ENCODE measurements at regions not wholly inside any gene's neighbourhood (a gene's known extent, or its start where the extent isn't known, plus 50 kb on each side); places are given as distances from the start of the nearest gene placed in this dataset.

DNA sequence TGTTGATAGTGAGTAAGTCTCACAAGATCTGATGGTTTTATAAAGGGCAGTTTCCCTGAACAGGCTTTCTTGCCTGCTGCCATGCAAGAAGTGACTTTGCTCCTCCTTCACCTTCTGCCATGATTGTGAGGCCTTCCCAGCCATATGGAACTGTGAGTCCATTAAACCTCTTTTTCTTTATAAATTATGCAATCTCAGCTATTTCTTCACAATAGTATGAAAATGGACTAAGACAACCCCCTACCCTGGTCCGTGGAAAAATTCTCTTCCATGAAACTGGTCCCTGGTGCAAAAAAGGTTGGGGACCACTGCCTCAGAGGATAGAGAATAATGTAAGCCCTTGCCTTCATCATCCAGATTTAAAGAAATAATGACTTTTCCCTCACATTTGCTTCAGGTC is 861.3 kb downstream of the QKI start:
- DNase-seq, result no peak

DNA sequence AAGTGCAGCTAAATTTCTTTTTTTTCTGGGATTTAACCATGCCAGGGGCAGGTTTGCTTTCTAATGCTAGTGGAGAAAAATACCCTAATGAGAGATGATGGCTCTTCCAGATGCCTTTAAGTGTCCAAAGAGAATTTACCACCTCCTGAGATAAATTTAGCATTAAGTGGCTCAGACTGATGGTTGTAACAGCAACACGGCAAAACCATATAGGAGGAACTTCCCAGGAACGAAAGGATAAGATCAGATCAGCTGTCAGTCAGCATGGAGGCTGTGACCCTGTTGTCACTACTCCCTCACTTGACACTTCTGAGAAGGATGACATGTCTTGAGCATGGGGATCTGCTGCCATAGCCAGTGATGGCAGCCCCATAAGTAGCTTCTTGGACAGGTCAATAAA is 860.0 kb downstream of the QKI start:
- DNase-seq, result no peak

GRCh38 chr6:164273491-164273890 is 859.0 kb downstream of the QKI start:
- no peak for DNase-seq

- no peak for DNase-seq
Measured at GRCh38 chr6:164266851-164267250, 852.3 kb downstream of the QKI start.

DNA sequence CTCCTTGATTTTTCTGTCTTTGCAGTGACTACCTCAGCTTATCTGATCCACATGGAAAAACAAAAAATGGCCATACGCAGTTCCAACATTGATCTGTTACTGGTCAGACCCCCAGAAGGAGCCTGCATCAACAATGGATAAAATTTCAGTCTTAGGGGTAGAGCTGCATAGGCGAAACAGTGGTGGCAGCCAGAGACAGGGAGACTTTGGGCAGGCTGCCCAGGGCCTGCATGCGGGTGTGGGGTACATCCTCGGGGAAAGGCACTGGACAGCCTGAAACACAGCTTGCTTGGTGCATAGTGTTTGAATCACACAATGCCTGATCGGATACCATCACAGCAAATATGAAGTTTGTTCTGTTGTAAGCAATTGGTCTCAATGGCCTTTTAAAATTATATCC is 847.8 kb downstream of the QKI start:
- DNase-seq, result no peak

DNA sequence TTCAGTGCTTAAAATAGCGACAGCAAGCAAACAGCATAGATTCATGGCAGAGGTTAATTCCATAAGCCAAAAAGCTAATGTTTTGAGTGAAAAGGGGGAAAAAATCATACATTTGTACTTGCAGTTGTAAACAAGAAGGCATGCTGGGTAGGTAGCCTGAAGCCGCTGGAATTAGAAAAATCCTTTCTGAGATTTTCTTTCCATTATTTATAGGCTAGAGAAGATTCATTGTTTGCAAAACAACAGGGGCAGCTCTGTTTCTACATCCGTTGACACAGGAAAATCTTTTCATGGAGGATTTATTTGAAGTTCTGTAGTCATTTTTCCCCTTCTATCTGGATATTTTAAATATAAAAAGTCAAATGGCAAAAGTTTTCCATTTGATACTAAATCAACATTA is 843.9 kb downstream of the QKI start:
- DNase-seq, result no peak

GRCh38 chr6:164252948-164253347 is 838.4 kb downstream of the QKI start:
- peak; percentile 1 for DNase-seq

DNA sequence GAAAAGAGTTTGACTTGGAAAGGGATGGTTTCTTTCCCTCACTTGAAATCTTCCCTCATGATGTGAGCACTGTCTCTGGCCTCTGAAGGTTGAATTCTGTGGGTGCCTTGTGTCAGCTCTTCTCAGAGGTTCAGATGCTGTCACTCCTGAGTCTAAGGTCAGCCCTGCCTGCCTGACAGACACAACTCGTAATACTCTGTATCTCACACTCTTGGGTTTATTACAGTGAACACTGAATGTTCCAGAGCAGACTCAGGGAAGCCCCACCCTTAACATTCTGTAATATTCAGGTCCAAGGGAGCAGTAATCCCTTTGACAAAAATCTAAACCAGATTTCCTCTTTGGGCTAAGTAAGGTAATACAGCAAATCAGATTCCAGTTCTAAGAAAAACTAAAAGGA is 837.8 kb downstream of the QKI start:
- DNase-seq, result no peak

- no peak for DNase-seq
Measured at GRCh38 chr6:164247106-164247505, 832.6 kb downstream of the QKI start.

DNA sequence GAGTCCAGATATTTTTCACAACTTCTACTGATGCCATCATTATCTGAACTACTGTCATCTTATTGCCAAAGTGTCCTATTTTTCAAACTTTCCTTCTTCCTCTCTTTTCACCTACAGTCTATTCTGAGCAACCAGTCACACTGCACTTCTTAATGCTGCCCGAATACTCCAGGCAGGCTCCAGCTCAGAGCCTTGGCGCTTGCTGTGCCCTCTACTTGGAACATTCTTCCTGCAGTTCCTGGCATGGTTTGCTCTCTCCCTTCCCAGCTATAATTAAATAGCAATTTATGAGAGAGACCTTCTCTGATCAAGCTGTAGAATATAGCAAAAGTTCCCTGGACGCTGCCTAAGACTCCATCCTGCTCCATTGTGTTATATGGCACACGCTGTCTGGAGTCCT is 831.6 kb downstream of the QKI start:
- DNase-seq, result no peak

- no peak for DNase-seq
Measured at GRCh38 chr6:164243949-164244348, 829.4 kb downstream of the QKI start.

DNA sequence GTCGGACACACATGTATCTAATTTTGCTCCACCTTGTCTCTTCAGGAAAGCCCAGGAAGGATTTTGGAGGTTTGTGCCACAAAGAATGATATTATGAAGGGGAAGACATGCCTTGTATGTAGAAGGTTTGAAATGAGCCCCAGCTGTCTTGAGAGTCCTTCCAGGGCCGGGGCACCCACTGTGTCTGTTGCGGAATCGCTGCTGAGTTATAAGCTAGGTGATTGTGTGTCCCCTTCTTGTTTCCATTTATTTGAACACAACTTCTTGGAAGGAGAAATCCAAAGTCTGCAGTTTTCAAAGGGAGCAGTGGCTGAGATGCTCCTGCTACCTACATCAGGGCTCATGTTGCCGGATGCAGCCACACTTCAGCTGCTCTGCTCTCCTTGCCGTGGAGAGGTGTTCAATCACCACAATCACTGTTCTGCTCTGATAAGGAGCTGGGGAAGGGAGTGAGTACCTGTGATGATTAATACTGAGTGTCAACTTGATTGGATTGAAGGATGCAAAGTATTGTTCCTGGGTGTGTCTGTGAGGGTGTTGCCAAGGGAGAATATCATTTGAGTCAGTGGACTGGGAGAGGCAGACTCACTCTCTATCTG is 828.6 kb downstream of the QKI start:
- DNase-seq, result no peak

DNA sequence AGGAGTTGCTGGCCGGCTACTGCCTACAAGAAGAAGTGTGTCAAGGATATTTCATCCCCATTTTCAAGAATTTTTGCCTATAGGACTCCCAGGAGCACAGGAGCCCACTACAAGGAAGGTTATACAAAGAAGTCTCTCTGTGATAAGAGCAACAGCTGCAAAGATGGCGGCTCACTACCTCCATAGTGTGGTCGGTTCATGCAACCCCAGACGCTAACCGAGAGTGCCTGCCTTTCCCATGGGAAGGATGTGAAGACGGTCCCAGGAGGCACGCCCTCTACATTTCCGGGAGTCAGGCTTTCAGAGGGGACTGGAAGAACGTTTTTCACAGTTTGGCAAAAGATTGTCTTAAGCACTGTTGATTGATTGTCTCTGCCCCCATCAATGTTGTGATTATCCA is 816.3 kb downstream of the QKI start:
- DNase-seq, result no peak

DNA sequence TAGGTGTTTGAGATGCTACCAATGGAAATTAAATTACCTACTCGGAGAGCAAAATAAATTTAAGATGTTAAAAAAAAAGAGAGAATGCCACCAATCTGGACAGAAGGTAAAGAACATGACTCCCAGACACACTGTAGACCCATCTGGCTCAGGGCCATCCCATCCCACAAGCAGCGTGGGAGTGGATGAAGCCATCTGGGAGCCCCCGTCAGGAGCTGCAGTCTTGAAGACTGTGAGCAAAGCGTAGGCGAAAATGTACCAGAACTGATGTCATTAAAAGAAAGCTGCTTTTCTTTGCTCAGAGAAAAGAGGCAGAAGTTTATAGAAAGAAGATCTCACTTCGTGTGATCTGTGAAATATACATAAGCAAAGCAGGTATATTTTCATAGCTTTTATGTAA is 815.7 kb downstream of the QKI start:
- DNase-seq, result no peak

DNA sequence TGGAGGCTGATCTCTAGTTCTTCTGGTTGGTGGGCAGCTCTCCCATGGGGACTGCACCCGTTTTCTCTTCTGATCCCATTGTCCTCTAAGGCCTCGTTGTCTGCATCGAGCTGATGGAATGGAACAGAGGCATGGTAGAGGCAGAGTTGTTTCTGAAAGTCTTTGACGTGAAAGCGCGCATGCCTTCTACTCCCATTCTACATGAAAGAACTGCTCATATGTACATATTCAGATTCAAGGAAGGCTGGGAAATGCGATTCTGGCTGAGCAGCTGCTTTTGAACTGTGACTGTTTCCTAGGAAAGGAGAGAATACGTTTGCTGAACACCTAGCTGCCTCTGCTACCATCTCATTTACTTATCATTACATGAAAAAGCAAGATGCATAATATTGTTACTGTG is 815.2 kb downstream of the QKI start:
- no peak for DNase-seq

DNA sequence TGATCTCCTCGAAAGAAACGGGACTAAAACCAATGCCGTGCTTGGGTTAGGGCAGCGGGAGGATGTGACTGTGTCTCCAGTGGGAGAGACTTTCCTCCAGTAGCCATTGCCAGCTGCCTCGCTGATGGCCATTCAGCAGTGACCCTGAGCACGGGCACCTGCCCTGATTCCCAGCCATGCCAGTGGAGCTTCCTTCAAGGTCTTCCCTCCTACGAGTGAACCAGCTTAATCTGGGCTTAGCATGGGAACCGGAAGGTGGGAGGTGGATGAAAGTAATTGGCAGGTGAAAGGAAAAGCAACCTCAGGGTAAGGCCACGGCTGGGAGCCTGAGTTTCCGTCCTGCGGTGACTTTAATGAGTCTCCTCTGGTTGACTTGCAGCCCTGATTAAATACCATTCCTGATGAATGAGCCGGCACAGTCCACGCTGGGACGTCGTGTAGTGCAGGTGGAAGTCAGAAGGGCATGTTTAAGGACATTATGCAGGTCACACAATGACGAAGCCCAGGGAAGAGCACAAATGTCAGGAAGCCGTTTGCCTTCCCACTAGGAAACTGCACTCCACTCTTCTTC is 813.5 kb downstream of the QKI start:
- no peak for DNase-seq

GRCh38 chr6:164216839-164217238 is 802.3 kb downstream of the QKI start:
- no peak for DNase-seq

- no peak for DNase-seq
Measured at GRCh38 chr6:164216368-164216767, 801.9 kb downstream of the QKI start.

GRCh38 chr6:164214066-164214465 is 799.5 kb downstream of the QKI start:
- DNase-seq, result no peak

GRCh38 chr6:164211254-164211653 is 796.7 kb downstream of the QKI start:
- no peak for DNase-seq

DNA sequence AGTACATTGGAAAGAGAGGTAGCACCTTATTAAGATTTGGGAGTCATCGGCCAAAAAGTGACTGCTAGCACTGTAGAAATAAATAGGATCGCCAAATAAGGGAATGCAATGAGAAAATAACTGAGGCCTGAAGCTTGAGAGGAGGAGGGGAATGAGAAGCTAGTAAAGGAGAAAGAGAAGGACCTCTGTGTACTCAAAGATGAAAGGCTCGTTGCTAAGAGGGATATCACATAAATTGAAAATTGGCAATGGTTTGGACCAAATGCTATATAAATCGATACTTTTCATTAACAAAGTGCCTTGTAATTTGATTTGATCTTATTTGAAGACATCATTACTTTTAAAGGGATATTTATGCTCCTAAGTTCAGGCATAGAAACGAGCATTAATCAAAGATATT is 796.3 kb downstream of the QKI start:
- DNase-seq, result no peak

DNA sequence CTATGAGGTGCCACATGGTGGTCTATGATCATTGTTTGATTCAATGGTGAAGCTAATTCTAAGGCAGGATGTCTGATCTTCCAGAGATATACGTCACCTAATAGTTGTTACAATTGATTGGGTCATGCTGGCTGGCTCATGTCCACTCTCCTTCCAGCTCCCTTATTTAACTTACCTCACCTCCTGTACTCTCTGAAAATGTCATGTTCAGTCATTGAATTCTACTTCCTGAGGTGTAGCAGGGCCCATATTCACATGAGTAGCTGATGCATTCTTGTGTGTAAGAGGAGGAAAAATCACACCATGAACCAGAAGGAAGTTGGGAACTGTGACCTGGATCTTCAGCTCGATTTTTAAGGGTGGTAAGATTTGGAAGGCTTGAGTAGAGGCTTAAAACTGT is 795.8 kb downstream of the QKI start:
- DNase-seq, result no peak

- no peak for DNase-seq
Measured at GRCh38 chr6:164208371-164208770, 793.9 kb downstream of the QKI start.

DNA sequence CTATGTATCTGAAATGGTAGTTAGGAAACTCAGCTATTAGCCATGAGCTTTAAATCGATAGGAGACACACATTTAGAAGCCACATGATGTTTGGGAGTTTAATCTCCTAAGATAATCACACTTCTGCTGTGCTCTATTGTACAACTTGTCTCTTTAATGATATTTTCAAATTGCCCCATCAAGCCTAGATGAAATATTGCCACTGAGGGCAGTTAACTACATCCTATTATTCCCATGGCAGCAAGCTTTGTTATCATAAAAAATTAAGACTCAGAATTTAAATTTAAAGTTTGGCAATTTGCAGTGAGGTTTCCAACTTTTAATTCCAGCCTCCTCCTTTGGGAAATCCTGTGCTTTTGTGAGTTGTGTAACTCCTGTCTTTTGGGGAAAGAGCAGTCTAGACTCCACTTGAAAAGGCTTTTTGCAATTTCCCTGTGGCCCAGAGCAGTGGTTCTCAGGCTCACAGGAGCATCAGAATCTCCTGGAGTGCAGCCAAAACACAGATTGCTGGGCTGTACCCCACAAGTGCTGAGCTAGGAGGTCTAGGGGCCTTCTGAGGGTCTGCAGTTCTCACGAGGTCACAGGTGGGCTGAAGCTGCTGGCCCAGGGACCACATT is 792.4 kb downstream of the QKI start:
- no peak for DNase-seq

- DNase-seq, result no peak
Measured at GRCh38 chr6:164200071-164200470, 785.6 kb downstream of the QKI start.

All from hematopoietic multipotent progenitor cell treated with erythropoietin and hydrocortisone succinate and interleukin-3 and kit ligand, for 6 days (in vitro differentiated cells).